HepG2 (cell line): ENCODE measurements at regions not wholly inside any gene's neighbourhood (a gene's known extent, or its start where the extent isn't known, plus 50 kb on each side); places are given as distances from the start of the nearest gene placed in this dataset.

Experiments used
- ATAC-seq: fragments of 200-7000 bp; cut with Tn5 transposase; 3 replicates; pipeline ENCODE4 v1.9.1; 2020; ENCODE audit warnings: mild to moderate bottlenecking, moderate library complexity
- BruUV-seq: library from RNA; stranded (reverse); fragments of 400-500 nt; replicated peaks from 2 replicates; lab custom pipeline; 2021; lab: Mats Ljungman, UMichigan
- CTCF ChIA-PET: fragments of 300-600 bp; formaldehyde crosslinking; extraction: SDS; loops from one replicate; lab custom pipeline; 2021; ENCODE audit warnings: low total read pairs, inconsistent platforms, low intra/inter-chr PET ratio; lab: Yijun Ruan, JAX
- POLR2A ChIA-PET: fragments of 350-600 bp; sonication (Branson Sonifier 250); formaldehyde crosslinking; loops from one replicate; lab custom pipeline; 2020; ENCODE audit warnings: antibody characterized with exemption, inconsistent platforms; lab: Yijun Ruan, JAX
- DNase-seq: peaks from one replicate; pipeline ENCODE4 v3.0.0-alpha.2; 2015; ENCODE audit warnings: low spot score
- FAIRE-seq: peaks from 3 replicates; lab custom pipeline; 2011; peaks lifted over from hg19 to GRCh38; lab: Jason Lieb, UNC
- H2AFZ ChIP-seq: one replicate; pipeline ENCODE4 v1.6.1; 2011; ENCODE audit warnings: low read length, inconsistent platforms
- H3K27ac ChIP-seq: fragments of 300-600 bp; 3 replicates; pipeline ENCODE4 v1.8.0; 2011; ENCODE audit warnings: mixed run types, mild to moderate bottlenecking, mixed read lengths, low read length, inconsistent platforms; ENCODE audit not compliant: insufficient read depth; ENCODE audit errors: extremely low read length
- H3K27me3 ChIP-seq, 2 experiments: fragments of 200-600 bp in 1 of 2; 2 replicates in 1 of 2; 3 replicates in 1 of 2; pipeline versions ENCODE4 v1.6.0 to v1.8.0; 2011; ENCODE audit warnings: low read length in 2 of 2, mild to moderate bottlenecking in 2 of 2, moderate library complexity in 2 of 2, inconsistent platforms in 1 of 2; ENCODE audit not compliant: insufficient read depth in 2 of 2, control insufficient read depth in 1 of 2
- H3K36me3 ChIP-seq, 2 experiments: fragments of 200-600 bp in 1 of 2; replicated peaks in 1 of 2; 2 replicates in 1 of 2; 3 replicates in 1 of 2; pipeline versions ENCODE4 v1.5.1 to v1.8.0; 2011; ENCODE audit warnings: low read length in 2 of 2, inconsistent platforms in 1 of 2; ENCODE audit not compliant: insufficient read depth in 2 of 2, control insufficient read depth in 1 of 2
- H3K4me1 ChIP-seq: 2 replicates; pipeline ENCODE4 v1.5.1; 2012; ENCODE audit warnings: low read length, inconsistent platforms; ENCODE audit not compliant: insufficient read depth
- H3K4me2 ChIP-seq: 2 replicates; pipeline ENCODE4 v1.6.0; 2011; ENCODE audit warnings: low read depth, low read length, inconsistent platforms
- H3K4me3 ChIP-seq, 3 experiments: fragments of 200-600 bp in 1 of 3; sonication (generic), shearing (Covaris generic) in 1 of 3; replicated peaks in 1 of 3; 2 replicates each; pipeline ENCODE4 v1.5.1; 2011 to 2016; ENCODE audit warnings: low read length in 3 of 3, inconsistent platforms in 2 of 3, low read depth in 2 of 3, mild to moderate bottlenecking in 2 of 3, control low read depth in 1 of 3, mixed read lengths in 1 of 3; ENCODE audit not compliant: insufficient read depth in 1 of 3
- H3K79me2 ChIP-seq: one replicate; pipeline ENCODE4 v1.6.1; 2011; ENCODE audit warnings: low read length, inconsistent platforms; ENCODE audit not compliant: insufficient read depth
- H3K9ac ChIP-seq: 2 replicates; pipeline ENCODE4 v1.6.0; 2011; ENCODE audit warnings: mild to moderate bottlenecking, low read depth, low read length, inconsistent platforms; ENCODE audit not compliant: insufficient read depth
- H3K9me3 ChIP-seq: 2 replicates; pipeline ENCODE4 v1.5.1; 2012; ENCODE audit warnings: mild to moderate bottlenecking, low read length
- H4K20me1 ChIP-seq: 2 replicates; pipeline ENCODE4 v1.6.0; 2011; ENCODE audit warnings: inconsistent platforms, mild to moderate bottlenecking, low read length, moderate library complexity; ENCODE audit not compliant: insufficient read depth
- ADNP ChIP-seq: sonication (generic); formaldehyde crosslinking; IDR thresholded peaks from 2 replicates; pipeline ENCODE4 v1.4.0; 2020; ENCODE audit warnings: missing genetic modification reagents
- CENPT ChIP-seq: sonication (generic); formaldehyde crosslinking; IDR thresholded peaks from 2 replicates; pipeline ENCODE4 v1.8.0; 2022; ENCODE audit warnings: low read depth, mild to moderate bottlenecking, moderate library complexity, missing genetic modification reagents
- HNF4A ChIP-seq: sonication (generic); formaldehyde crosslinking; IDR thresholded peaks from 2 replicates; pipeline ENCODE4 v1.4.0; 2020; ENCODE audit warnings: missing genetic modification reagents
- NFYB ChIP-seq: sonication (generic); formaldehyde crosslinking; IDR thresholded peaks from 2 replicates; pipeline ENCODE4 v1.4.0; 2020; ENCODE audit warnings: missing genetic modification reagents
- SMARCE1 ChIP-seq: fragments of 450-650 bp; IDR thresholded peaks from 2 replicates; pipeline ENCODE4 v1.6.1; 2017; ENCODE audit warnings: borderline replicate concordance
- TBP ChIP-seq: sonication (generic); formaldehyde crosslinking; IDR thresholded peaks from 2 replicates; pipeline ENCODE4 v1.5.0; 2020; ENCODE audit warnings: missing genetic modification reagents
- WGBS: methylation state at CpG from one replicate; pipeline ENCODE4 v1.1.6; 2017; ENCODE audit warnings: low lambda C conversion rate; 5-methylcytosine and 5-hydroxymethylcytosine counted together
- in situ Hi-C: cut with HindIII; loops from 2 replicates; pipeline ENCODE4 v1.10.0; 2017; ENCODE audit warnings: low pct_unique_long_range_greater_than_20kb; ENCODE audit not compliant: extremely low pct_ligation_motif_present
- intact Hi-C: fragments of 100-400 bp; cut with micrococcal nuclease; formaldehyde crosslinking; loops from one replicate; pipeline ENCODE4 v1.10.0; 2022; ENCODE audit not compliant: unreplicated experiment
- TF ChIP-seq, protein P1 (sequence below), 2 experiments: sonication (generic) in 1 of 2; formaldehyde crosslinking in 1 of 2; IDR thresholded peaks; 2 replicates each; pipeline versions ENCODE4 v1.4.0 to v1.6.1; 2016 to 2020; ENCODE audit warnings: borderline replicate concordance in 1 of 2, low read depth in 1 of 2, mild to moderate bottlenecking in 1 of 2, missing genetic modification reagents in 1 of 2

DNA sequence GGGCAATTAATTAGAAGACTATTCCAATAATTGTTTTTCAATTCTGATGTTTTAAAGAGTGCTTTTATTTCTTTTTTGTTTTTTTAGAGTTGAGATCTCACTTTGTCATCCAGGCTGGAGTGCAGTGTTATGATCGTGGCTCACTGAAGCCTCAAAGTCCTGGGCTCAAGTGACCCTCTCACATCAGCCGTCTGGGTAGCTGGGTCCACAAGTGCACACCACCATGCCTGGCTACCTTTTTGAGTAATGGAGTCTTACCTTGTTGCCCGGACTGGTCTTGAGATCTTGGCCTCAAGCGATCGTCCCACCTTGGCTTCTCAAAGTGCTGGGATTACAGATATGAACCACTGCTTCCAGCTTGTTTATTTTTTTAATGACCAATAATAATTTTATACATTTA, 207.8 kb downstream of the NDFIP2 start:
- H3K4me3 ChIP-seq = no peak overlapping the region
- TF ChIP-seq ADNP (no peak), SMARCE1 (no peak), NFYB (CRISPR knock-in tag) (no peak), HNF4A (CRISPR knock-in tag) (no peak), CENPT (CRISPR knock-in tag) (no peak), TBP (CRISPR knock-in tag) (no peak)
- TF ChIP-seq, protein P1, sequence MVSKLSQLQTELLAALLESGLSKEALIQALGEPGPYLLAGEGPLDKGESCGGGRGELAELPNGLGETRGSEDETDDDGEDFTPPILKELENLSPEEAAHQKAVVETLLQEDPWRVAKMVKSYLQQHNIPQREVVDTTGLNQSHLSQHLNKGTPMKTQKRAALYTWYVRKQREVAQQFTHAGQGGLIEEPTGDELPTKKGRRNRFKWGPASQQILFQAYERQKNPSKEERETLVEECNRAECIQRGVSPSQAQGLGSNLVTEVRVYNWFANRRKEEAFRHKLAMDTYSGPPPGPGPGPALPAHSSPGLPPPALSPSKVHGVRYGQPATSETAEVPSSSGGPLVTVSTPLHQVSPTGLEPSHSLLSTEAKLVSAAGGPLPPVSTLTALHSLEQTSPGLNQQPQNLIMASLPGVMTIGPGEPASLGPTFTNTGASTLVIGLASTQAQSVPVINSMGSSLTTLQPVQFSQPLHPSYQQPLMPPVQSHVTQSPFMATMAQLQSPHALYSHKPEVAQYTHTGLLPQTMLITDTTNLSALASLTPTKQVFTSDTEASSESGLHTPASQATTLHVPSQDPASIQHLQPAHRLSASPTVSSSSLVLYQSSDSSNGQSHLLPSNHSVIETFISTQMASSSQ (IDR thresholded peaks at IDR 0.05; ENCODE audit: low read depth) = no peak
- TF ChIP-seq, protein P1 (CRISPR knock-in tag; IDR thresholded peaks at IDR 0.05; ENCODE audit: borderline replicate concordance) = no peak
- POLR2A ChIA-PET = no interaction called here
- H3K9ac ChIP-seq = no peak overlapping the region
- H3K79me2 ChIP-seq = no peaks in the 10 kb centered on the region
- BruUV-seq = no TSS peak
- H3K27me3 ChIP-seq = no peaks in the 10 kb centered on the region
- DNase-seq (no peak), FAIRE-seq (no peak), ATAC-seq (no peak)
- 25% methylated on average over 5 of the region's 5 CpGs for WGBS
- no peaks in the 10 kb centered on the region for H4K20me1 ChIP-seq
- intact Hi-C loops = no loop called here
- H3K27ac ChIP-seq = no peak overlapping the region
- no peak overlapping the region for H2AFZ ChIP-seq
- H3K36me3 ChIP-seq = no peaks in the 10 kb centered on the region
- H3K4me1 ChIP-seq = no peaks in the 10 kb centered on the region
- no peaks in the 10 kb centered on the region for H3K9me3 ChIP-seq
- in situ Hi-C loops = no loop called here
- CTCF ChIA-PET = no interaction called here
- no peak overlapping the region for H3K4me2 ChIP-seq
